Stimulated activated CD8-positive, alpha-beta memory T cell treated with anti-CD3 and anti-CD28 coated beads, Interleukin-4, amount 100 ng/mL, for 48 hours (primary cell): ENCODE measurements at regions not wholly inside any gene's neighbourhood (a gene's known extent, or its start where the extent isn't known, plus 50 kb on each side); places are given as distances from the start of the nearest gene placed in this dataset.

ENCODE experiments used
- DNase-seq: peaks from one replicate; pipeline ENCODE4 v3.0.0-alpha.2; 2020

DNA sequence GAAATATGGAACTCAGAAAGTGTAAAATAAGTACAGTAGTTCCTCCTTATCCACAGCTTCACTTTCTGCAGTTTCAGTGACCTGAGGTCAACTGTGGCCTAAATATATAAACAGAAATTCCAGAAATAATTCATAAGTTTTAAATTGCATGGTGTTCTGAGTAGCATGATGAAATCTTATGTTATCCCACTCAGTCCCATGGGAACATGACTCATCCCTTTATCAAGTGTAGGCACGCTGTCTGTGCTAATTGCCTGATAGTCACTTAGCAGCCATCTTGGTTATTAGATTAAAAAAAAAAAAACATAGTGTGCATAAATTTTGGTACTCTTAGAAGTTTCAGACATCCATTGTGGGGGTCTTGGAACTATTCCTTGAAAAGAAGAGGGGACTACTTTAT, 983.4 kb upstream of the ADGRL3 start:
- DNase-seq, result no peak

DNA sequence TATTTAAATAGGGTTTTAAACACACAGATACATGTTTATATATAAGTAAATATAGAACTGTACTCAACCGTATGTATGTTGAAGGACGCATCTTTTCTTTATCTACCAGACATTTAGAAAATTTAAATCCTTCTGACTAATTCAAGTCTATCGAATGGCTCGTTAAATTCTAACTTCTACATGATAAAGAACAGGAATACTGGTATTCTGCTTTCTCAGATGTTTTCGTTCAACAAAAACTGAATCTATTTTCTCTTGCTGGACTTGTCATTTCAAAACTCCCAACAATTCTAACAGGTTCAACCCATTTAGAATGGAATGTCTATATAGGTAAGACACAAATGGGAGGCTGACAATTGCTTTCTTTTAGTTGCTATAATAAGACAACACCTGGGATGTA, 978.3 kb upstream of the ADGRL3 start:
- no peak for DNase-seq

- no peak for DNase-seq
These were observed 976.8 kb upstream of the ADGRL3 start for GRCh38 chr4:60223208-60223923.

- no peak for DNase-seq
These were observed 958.3 kb upstream of the ADGRL3 start for GRCh38 chr4:60241866-60242265.

DNA sequence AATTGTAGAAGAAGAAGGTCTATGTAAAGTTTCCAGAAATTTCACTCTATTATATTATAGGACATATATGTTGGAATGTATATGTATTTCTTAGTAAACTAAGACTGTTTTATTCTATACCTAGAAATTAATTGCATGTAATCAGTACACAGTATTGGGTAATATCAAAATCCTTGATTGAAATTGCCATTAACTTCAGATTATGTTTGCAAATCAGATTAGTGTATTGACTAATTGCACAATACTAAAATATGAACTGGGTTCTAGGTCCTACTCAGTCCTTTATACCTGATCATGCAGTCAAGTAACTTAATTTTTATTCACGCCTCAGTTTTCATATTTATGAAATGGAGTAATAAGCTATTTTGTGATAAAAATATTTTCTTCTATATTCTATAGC, 950.3 kb upstream of the ADGRL3 start:
- DNase-seq, result no peak

DNA sequence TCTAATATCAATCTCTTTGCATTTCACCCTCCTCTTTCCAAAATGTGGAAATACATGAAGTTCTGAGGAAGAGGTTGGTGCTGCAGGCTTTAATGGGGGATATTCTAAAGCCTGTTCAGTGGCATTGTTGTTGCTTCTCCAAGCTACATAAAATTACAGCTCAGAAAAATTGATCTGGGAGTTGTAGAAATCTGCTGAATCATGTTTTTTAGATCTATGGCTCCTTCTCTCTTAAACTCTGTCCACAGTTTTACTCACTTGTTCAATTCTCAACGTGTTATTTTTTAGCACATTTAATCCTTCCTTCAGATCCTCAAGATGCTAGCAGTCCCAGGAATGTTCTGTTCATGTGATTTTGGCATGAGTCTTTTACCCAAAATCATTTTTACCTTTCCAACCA, 949.5 kb upstream of the ADGRL3 start:
- DNase-seq, result no peak

DNA sequence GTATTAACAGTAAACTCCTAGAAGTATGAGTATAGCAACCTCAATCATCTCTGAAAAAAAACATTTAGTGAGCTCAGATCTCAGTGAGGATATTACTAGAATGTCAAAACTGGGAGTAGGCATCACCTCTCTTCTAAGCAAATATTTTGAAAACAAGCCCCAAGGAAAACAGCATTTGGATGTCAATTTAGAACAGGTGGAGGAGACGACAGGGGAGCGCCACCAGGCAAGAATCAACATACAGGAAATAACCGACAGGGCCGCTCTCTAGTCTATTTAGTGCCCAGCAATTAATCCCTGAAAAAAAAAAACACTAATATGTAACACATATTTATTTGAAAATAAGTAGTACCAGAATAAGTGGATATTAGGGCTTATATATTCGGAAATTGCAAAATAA, 940.3 kb upstream of the ADGRL3 start:
- no peak for DNase-seq

GRCh38 chr4:60266505-60266904, 933.6 kb upstream of the ADGRL3 start:
- no peak for DNase-seq

DNA sequence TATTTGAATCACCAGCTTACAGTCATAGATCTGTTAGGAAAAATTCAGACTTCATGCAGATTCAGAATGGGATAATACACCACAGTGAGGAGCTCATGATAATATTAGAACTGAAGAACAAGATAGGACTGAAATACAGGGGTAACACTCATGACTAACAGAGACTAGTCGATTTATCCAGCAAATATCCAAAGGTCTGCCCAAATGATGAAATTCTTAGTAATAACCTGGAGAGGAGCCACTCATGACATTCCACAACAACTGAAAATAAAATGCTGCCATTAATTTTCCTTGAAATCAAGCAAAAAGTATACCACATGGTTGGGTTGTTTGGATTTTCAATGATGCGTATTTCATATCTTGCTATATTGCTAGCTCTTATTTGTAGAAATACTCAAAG, 903.7 kb upstream of the ADGRL3 start:
- no peak for DNase-seq

DNA sequence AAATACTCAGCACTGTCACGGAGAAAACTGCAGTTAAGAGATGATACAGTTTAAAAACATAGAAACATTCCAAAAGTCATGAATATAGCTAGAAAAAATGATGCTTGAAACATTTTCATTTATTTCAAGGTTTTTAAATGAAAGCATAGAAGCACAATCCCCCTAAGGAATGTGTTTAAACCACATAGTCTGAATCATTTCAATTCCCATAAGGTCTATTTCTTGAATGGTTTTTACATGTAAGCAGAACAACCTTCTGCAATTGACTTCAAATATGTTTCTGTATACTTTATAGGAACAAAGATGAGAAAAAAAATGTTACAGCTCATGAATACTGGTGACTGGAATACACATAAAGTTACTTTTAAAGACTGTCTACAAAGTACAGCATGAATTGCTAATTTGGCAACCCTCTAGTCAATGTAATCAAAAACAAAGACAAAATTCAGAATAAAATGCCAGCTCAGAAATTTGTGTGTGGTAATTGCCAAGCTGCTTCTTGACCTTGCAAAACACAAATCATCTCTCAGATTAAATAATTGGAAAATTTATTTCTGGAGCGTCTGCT, 886.4 kb upstream of the ADGRL3 start:
- DNase-seq, result no peak

DNA sequence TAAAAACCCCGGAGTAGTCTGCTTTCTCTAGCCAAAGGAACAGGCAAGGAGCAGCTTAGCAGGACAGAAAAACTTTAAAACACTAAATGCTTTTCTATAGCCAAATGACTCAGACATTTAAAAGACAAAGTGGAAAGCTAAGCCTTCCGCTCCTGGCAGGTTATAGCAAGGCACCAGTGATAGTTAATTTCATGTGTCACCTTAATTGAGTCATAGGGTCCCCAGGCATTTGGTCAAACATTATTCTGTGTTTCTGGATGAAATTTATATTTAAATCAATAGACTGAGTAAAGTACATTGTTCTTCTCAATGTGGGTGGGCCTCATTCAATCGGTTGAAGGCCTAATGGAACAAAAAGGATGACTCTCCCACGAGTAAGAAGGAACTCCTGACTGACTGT, 885.7 kb upstream of the ADGRL3 start:
- no peak for DNase-seq

DNA sequence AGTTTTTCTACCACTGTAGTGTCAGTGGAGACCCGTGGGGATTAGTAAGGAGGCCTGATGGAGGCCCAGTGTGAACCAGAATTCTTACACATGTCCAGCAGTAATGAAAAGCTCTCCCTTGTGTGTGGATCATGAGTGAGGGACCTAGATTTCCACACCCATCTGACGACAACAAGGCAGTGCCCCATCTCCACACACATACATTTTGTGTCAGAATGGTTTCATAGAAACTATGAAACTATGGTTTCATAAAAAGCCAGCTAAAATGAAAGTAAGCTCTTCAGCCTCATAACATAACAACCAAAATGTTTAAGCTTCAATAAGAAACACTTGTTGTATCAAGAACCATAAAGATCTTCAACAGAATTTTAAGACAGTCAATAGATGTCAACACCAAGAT, 884.5 kb upstream of the ADGRL3 start:
- no peak for DNase-seq

- no peak for DNase-seq
These were observed 873.4 kb upstream of the ADGRL3 start for GRCh38 chr4:60326735-60327134.

- DNase-seq, result no peak
These were observed 872.5 kb upstream of the ADGRL3 start for GRCh38 chr4:60327651-60328050.

- DNase-seq, result no peak
These were observed 855.2 kb upstream of the ADGRL3 start for GRCh38 chr4:60344908-60345307.

DNA sequence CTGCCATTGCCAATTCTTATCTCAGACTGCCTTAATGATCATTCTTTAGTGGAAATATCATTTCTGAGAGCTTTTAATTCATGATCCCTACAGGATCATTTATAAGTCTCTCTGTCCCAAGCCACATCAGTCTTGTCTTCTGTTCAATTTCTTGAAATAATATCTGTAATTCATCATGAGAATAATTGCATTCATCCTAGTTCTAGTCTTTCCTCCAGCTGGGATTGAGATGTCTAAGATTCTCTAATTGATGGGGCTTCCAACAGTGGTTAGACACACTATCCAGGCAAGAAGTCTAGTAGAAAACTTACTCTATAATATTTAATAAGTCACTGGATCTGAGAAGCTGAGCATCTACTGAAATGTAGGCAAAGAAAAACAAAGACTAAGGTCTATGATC, 854.7 kb upstream of the ADGRL3 start:
- DNase-seq, result no peak

- DNase-seq, result no peak
These were observed 840.3 kb upstream of the ADGRL3 start for GRCh38 chr4:60359746-60360367.

DNA sequence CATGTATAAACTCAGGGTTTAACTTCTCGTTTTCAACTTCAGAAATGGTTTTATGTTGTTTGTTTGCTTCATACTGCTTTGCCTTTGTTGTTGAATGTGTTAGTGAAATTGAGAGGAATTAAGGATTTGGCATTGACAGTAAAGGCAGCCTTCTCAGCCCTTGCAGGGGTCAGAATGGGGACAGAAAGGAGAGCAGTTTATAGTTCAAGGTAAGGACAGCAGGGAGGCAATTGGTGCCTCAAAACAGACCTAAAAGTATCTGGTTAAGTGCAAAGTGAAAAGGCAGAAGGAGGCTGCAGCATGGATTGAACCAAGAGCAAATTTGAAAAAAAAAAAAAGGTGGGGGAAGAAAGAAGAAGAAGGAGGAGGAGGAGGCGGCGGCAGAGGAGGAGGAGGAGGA, 835.0 kb upstream of the ADGRL3 start:
- DNase-seq, result no peak

GRCh38 chr4:60366661-60367060, 833.5 kb upstream of the ADGRL3 start:
- no peak for DNase-seq

DNA sequence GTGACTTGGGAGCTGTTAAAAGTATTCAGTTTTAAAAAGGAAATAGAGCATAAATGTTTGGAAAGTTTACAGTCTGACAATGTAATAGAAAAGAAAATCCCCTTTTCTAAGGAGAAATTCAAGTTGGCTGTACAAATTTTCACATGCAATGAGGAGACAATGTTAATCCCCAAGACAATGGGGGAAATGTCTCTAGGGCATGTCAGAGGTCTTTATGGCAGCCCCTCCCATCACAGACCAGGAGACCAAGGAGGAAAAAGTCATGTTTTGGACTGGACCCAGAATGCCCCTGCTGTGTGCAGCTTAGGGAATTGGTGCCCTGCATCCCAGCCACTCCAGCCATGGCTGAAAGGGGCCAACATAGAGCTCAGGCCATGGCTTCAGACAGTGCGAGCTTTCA, 831.1 kb upstream of the ADGRL3 start:
- no peak for DNase-seq

- no peak for DNase-seq
These were observed 822.1 kb upstream of the ADGRL3 start for GRCh38 chr4:60378010-60378409.

DNA sequence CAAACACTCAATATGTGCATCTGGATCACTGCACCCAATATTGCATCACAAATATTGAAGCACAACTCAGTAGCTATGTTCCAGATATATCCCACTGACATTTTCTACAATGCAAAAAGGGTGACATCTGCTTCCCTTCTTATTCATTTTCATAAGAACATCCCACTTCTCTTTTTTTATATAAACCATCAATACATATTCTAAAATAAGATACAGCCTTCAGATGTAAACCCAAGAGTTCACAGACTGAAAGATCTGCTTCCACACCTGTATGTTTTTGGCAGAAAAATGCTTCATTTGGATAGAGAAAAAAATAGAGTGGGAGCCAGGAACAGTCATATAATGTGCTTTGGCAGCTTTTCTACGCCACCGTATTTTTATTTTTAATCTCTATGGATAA, 815.6 kb upstream of the ADGRL3 start:
- DNase-seq, result no peak

- no peak for DNase-seq
These were observed 810.5 kb upstream of the ADGRL3 start for GRCh38 chr4:60389633-60390032.

- DNase-seq, result no peak
These were observed 803.6 kb upstream of the ADGRL3 start for GRCh38 chr4:60396341-60397049.
